Left ventricle myocardium inferior (tissue), 1 donor: ENCODE measurements at regions not wholly inside any gene's neighbourhood (a gene's known extent, or its start where the extent isn't known, plus 50 kb on each side); places are given as distances from the start of the nearest gene placed in this dataset.

Experiments used
- DNase-seq: peaks from one replicate; pipeline ENCODE4 v3.0.0-alpha.2; 2020
- H3K27ac ChIP-seq: fragments of 200-600 bp; replicated peaks from 2 replicates; pipeline ENCODE4 v1.8.0; 2021
- H3K27me3 ChIP-seq: fragments of 200-600 bp; 2 replicates; pipeline ENCODE4 v1.8.0; 2021; ENCODE audit warnings: low read depth
- H3K36me3 ChIP-seq: fragments of 200-600 bp; 2 replicates; pipeline ENCODE4 v1.8.0; 2021
- H3K4me1 ChIP-seq: fragments of 200-600 bp; 2 replicates; pipeline ENCODE4 v1.8.0; 2021
- H3K4me3 ChIP-seq: fragments of 200-600 bp; 2 replicates; pipeline ENCODE4 v1.8.0; 2021; ENCODE audit warnings: mild to moderate bottlenecking, moderate library complexity
- H3K9me3 ChIP-seq: fragments of 200-600 bp; replicated peaks from 2 replicates; pipeline ENCODE4 v1.8.0; 2021
- intact Hi-C: fragments of 100-400 bp; cut with micrococcal nuclease; formaldehyde crosslinking; loops from one replicate; pipeline ENCODE4 v1.11.0; 2022
- TF ChIP-seq, protein P1 (sequence below): fragments of 200-600 bp; IDR thresholded peaks from 2 replicates; pipeline ENCODE4 v1.8.0; 2021; ENCODE audit warnings: antibody characterized with exemption, mild to moderate bottlenecking, borderline replicate concordance
- donor health status: DM: no; HTN: yes; CAD: no; lungs with severe emphysema.

DNA sequence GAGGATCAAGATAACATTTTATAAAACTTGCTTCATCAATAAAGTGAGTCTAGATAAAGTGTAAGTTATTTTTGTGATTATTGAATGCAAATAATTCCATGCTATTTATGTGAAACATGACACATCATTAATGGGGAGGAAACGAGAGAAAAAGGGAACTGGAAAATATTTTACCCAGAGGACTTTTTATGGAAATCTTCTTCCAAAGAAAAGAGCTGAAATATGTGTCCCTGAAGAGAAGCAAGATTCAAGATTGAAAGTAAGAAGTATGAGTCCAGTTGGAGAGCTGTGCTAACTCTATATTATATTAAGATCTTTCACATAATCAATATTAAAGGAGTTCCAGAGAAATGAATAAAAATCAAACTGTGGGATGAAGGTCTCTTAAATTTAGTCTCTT, 1361.8 kb downstream of the GATA3 start:
- no peak for DNase-seq
- intact Hi-C loops: no loop called here
- Histone ChIP-seq H3K4me1 (no peaks in the 10 kb centered on the region), H3K27ac (no peak overlapping the region), H3K9me3 (no peaks in the 10 kb centered on the region), H3K36me3 (no peaks in the 10 kb centered on the region), H3K4me3 (no peak overlapping the region), H3K27me3 (no peaks in the 10 kb centered on the region)
- TF ChIP-seq, protein P1, sequence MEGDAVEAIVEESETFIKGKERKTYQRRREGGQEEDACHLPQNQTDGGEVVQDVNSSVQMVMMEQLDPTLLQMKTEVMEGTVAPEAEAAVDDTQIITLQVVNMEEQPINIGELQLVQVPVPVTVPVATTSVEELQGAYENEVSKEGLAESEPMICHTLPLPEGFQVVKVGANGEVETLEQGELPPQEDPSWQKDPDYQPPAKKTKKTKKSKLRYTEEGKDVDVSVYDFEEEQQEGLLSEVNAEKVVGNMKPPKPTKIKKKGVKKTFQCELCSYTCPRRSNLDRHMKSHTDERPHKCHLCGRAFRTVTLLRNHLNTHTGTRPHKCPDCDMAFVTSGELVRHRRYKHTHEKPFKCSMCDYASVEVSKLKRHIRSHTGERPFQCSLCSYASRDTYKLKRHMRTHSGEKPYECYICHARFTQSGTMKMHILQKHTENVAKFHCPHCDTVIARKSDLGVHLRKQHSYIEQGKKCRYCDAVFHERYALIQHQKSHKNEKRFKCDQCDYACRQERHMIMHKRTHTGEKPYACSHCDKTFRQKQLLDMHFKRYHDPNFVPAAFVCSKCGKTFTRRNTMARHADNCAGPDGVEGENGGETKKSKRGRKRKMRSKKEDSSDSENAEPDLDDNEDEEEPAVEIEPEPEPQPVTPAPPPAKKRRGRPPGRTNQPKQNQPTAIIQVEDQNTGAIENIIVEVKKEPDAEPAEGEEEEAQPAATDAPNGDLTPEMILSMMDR: no peak

DNA sequence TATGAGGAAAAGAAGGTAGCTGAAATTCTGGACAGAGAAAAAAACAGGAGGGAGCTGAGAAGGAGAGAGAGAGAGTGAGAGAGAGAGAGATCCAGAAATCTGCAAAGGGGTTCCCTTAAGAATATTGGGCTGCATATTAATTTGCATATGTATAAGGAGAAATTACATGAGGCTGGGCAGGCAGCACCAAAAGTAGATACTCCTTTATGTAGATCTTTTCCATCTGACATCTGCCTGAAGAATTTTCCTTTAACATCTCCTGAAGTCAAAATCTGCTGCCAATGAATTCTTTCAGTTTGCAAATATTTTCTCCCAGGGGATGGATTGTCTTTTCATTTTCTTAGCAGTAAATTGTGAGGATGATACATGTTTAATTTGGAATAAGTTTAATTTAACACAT, 1365.3 kb downstream of the GATA3 start:
- Histone ChIP-seq H3K4me1 (no peaks in the 10 kb centered on the region), H3K27ac (no peak overlapping the region), H3K9me3 (no peaks in the 10 kb centered on the region), H3K4me3 (no peak overlapping the region), H3K27me3 (no peaks in the 10 kb centered on the region), H3K36me3 (no peaks in the 10 kb centered on the region)
- no peak for DNase-seq
- intact Hi-C loops: no loop called here
- TF ChIP-seq, protein P1: no peak

DNA sequence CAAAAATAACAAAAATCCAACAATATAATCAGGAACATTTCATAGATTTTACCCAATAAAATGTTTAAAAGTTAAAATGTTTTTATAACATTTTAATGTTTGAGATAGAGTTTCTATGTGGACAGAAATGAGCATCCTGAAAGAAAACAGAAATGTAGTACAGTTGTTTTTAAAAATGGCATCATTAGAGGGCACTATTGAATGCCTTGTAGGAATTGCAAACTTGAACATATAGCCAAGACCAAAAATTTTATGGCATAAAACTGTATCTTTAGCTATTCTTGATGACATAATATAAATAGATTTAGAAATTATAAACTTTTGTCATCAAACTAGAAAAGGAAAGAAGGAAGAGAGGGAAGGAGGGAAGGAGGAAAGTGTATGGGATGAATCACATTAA, 1372.7 kb downstream of the GATA3 start:
- TF ChIP-seq, protein P1: no peak
- no peak overlapping the region for H3K4me3 ChIP-seq
- H3K36me3 ChIP-seq: no peaks in the 10 kb centered on the region
- peaks cover 5% of the 10 kb centered on the region for H3K9me3 ChIP-seq
- H3K4me1 ChIP-seq: no peaks in the 10 kb centered on the region
- intact Hi-C loops: no loop called here
- no peak overlapping the region for H3K27ac ChIP-seq
- no peaks in the 10 kb centered on the region for H3K27me3 ChIP-seq
- DNase-seq: no peak

DNA sequence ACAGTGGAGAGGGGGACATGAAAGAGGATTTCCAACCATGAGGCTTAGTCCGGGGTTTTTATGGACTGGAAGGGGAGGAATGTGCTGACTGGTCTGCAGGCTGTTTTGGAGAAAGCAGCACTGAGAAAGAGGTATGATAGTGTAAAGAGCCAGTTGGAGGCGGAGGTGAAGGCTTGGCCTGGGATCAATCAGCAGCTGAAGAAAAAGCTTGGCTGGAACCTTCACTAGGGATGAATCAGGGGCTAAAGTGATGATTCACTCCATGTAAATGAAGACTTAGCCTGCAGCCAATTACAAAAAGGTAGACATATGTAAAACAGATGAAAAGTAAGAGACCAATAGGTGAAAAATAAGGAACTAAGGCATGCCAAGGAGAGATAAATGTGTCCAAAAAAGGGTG, 1382.6 kb downstream of the GATA3 start:
- H3K9me3 ChIP-seq: peaks cover 6% of the 10 kb centered on the region
- H3K4me1 ChIP-seq: no peaks in the 10 kb centered on the region
- TF ChIP-seq, protein P1: no peak
- DNase-seq: no peak
- intact Hi-C loops: no loop called here
- H3K4me3 ChIP-seq: no peak overlapping the region
- no peak overlapping the region for H3K27ac ChIP-seq
- H3K27me3 ChIP-seq: no peaks in the 10 kb centered on the region
- H3K36me3 ChIP-seq: no peaks in the 10 kb centered on the region

DNA sequence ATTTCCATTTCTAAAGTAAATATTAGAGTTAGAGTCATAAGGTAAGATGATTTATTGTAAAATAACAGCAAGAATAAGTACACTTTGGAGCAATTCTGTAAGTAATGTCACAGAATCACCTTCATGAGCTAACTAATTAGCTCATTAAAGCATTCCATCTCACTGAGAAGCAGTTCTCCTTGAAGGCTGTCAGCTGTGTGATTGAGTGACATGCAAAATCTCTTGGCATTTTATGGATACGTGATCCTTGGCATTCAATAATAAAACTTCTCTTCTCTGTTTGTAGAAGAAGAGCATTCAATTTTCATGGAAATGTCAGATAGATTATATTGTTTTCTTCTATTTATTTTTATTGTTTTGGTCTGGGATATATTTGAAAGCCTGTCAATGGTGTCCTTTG, 1389.3 kb downstream of the GATA3 start:
- TF ChIP-seq, protein P1: no peak
- Histone ChIP-seq H3K4me3 (no peak overlapping the region), H3K9me3 (no peaks in the 10 kb centered on the region), H3K27ac (no peak overlapping the region), H3K27me3 (no peaks in the 10 kb centered on the region), H3K36me3 (no peaks in the 10 kb centered on the region), H3K4me1 (no peaks in the 10 kb centered on the region)
- no peak for DNase-seq
- intact Hi-C loops: no loop called here

DNA sequence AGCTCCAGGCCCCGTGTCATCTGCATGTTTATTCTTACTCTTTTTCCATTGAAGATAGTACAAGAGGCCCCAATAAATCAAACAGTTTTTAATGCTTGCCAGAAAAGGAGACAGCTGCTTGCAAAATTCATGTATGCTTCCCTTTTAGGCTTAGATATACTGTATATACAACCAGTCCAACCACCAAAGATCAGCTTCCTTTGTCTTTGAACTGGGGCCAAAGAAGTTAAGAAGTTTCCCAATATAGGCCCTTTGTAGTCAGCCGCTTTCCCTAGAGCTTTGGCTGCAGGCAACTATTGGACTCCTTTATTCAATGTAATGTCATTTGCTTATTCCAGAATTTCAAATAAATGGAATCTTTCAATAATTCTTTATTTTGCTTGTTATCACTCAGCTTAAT, 1395.0 kb downstream of the GATA3 start:
- DNase-seq: no peak
- TF ChIP-seq, protein P1: no peak
- H3K27me3 ChIP-seq: no peaks in the 10 kb centered on the region
- H3K36me3 ChIP-seq: no peaks in the 10 kb centered on the region
- intact Hi-C loops: no loop called here
- no peaks in the 10 kb centered on the region for H3K4me1 ChIP-seq
- no peak overlapping the region for H3K27ac ChIP-seq
- peaks cover 19% of the 10 kb centered on the region for H3K9me3 ChIP-seq
- no peak overlapping the region for H3K4me3 ChIP-seq
